GM12865 (cell line): ENCODE measurements at regions not wholly inside any gene's neighbourhood (a gene's known extent, or its start where the extent isn't known, plus 50 kb on each side); places are given as distances from the start of the nearest gene placed in this dataset.
A peak's percentile ranks its signal among the peaks of the same experiment; 100 is the strongest.

Experiments
- DNase-seq: peaks from one replicate; pipeline ENCODE4 v3.0.0; 2010; ENCODE audit warnings: low read depth
- H3K4me3 ChIP-seq: 2 replicates; pipeline ENCODE4 v1.5.1; 2011; ENCODE audit warnings: mild to moderate bottlenecking, low read depth, low read length, control low read depth
- TF ChIP-seq, protein P1 (sequence below): IDR thresholded peaks from 2 replicates; pipeline ENCODE4 v1.5.1; 2011; ENCODE audit warnings: low read length, control low read depth, low read depth, inconsistent platforms; ENCODE audit not compliant: insufficient read depth; ENCODE audit errors: missing control alignments

DNA sequence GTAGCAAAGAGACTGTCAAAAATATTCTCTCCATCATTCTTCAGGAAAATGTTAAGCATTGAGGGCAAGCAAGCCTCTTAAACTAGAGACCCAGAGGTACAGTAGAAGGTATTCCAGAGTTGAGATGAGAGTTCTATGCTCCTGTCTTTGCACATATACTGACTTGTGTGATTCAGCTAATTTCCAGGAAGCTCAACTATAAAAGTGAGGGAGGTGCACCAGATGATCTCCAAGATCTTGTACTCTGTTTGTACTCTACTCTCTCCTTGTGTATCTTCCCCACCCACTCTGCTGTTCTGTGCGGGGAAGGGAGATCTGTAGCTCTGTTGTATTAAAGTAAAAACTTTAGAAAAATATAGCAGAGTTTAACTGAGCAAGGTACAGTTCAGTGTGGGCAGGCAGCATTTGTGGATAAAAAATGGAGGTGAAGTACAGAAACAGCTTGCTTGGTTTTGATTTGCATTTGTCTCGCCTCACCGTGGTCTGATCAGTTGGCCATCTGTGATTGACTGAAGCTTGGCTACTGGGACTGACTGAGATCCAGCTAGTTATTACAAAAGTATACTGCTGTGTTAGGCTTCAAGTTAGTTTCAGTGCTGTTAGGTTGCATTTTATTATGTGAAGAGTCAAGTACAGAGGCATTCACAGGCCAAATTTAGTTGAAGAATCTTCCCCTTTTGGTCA, 463.1 kb upstream of the GOLIM4 start:
- TF ChIP-seq, protein P1, sequence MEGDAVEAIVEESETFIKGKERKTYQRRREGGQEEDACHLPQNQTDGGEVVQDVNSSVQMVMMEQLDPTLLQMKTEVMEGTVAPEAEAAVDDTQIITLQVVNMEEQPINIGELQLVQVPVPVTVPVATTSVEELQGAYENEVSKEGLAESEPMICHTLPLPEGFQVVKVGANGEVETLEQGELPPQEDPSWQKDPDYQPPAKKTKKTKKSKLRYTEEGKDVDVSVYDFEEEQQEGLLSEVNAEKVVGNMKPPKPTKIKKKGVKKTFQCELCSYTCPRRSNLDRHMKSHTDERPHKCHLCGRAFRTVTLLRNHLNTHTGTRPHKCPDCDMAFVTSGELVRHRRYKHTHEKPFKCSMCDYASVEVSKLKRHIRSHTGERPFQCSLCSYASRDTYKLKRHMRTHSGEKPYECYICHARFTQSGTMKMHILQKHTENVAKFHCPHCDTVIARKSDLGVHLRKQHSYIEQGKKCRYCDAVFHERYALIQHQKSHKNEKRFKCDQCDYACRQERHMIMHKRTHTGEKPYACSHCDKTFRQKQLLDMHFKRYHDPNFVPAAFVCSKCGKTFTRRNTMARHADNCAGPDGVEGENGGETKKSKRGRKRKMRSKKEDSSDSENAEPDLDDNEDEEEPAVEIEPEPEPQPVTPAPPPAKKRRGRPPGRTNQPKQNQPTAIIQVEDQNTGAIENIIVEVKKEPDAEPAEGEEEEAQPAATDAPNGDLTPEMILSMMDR = no peak

GRCh38 chr3:168552251-168552650, 456.5 kb upstream of the GOLIM4 start:
- no peak overlapping the region for H3K4me3 ChIP-seq
- TF ChIP-seq, protein P1 = no peak
- no peak for DNase-seq

More for the DNA sequence above, 463.1 kb upstream of the GOLIM4 start:
- no peak overlapping the region for H3K4me3 ChIP-seq
- peak; percentile 47 for DNase-seq

- DNase-seq = no peak
Observed at GRCh38 chr3:168548719-168549118, 453.0 kb upstream of the GOLIM4 start.

DNA sequence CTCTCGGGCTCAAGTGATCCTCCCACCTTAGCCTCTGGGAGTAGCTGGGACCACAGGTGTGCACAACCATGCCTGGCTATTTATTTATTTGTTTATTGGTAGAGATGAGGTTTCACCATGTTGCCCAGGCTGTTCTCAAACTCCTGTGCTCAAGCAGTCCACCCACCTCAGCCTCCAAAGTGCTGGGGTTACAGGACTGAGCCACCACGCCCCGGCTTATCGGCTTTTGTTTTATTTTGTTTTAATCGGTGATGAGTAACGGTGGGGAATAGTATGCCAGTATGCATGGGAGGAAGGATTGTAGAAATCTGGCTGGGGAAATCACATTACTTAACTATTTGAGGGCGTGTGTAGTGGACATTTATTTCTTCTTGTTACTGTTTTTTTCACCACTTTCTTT, 451.0 kb upstream of the GOLIM4 start:
- TF ChIP-seq, protein P1 = no peak
- H3K4me3 ChIP-seq = no peak overlapping the region
- no peak for DNase-seq

More at GRCh38 chr3:168548719-168549118, 453.0 kb upstream of the GOLIM4 start:
- TF ChIP-seq, protein P1 = no peak
- no peak overlapping the region for H3K4me3 ChIP-seq

DNA sequence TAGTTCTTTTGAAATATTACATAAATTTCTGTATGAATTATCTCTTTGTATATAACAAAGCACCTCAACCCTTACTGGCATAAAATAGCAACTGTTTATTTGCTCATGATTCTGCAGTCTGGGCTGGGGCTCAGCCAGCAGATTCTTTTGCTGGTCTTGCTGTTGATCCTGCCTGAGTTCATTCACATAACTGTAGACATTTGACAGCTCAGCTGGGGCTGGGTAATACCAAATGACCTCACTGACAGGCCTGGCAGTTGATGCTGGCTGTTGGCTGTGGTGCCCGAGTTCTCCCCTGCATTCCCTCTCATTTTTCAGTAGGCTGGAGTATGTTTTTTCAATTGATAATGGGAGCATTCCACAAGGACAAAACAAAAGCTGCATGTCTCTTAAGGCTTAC, 449.9 kb upstream of the GOLIM4 start:
- TF ChIP-seq, protein P1 = no peak
- DNase-seq = no peak
- no peak overlapping the region for H3K4me3 ChIP-seq

DNA sequence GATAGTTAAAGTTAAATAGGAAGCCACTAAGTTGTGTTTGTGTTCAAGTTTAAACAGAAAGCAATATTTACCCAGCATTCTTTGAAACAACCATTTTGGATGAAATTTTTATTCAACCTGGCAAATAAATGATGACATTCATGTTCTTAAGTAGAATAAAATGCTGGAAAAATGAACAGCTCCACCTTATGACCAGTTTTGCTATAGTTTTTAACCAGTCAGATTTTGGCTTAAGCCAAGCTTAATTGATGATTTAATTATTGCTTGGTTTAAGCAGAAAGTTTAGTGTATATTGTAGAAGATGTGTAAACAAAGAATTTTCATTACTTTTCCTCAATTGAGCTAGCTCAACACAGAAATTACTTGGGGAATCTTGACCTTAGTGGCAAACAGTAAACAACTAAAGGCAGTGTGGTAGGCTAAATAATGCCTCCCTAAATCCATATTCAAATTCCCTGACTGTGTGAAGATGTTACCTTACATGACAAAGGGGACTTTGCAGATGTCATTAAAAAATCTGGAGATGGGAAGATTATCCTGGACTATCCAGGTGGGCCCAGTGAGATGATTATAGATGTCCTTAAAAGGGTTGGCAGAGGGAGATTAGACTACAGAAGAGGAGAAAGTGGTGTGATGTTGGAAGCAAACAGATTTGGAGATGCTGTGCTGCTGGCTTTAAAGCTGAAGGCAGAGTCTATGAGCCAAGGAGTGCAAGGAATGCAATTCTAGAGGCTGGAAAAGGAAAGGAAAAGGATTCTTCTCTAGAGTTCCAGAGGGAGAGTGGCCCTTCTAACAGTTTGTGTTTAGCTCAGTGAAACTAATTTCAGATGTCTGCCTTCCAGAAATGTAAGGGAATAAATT, 448.6 kb upstream of the GOLIM4 start:
- H3K4me3 ChIP-seq = no peak overlapping the region
- TF ChIP-seq, protein P1 = no peak
- DNase-seq = no peak
